HAP-1 (cell line): ENCODE measurements at regions not wholly inside any gene's neighbourhood (a gene's known extent, or its start where the extent isn't known, plus 50 kb on each side); places are given as distances from the start of the nearest gene placed in this dataset.

Source experiments
- DNase-seq, 2 experiments: peaks; one replicate each; pipeline ENCODE4 v3.0.0-alpha.2; 2016 to 2020; ENCODE audit warnings: low spot score in 2 of 2
- H3K27me3 ChIP-seq: fragments of 250-450 bp; sonication (Bioruptor Pico); 2 replicates; pipeline ENCODE4 v1.5.1; 2020; ENCODE audit warnings: low read depth, mild to moderate bottlenecking, moderate library complexity
- H3K36me3 ChIP-seq: fragments of 250-450 bp; sonication (Bioruptor Pico); replicated peaks from 2 replicates; pipeline ENCODE4 v1.5.1; 2020; ENCODE audit warnings: mild to moderate bottlenecking
- H3K4me1 ChIP-seq: fragments of 250-450 bp; sonication (Bioruptor Pico); 2 replicates; pipeline ENCODE4 v1.5.1; 2020; ENCODE audit warnings: mild to moderate bottlenecking
- H3K4me3 ChIP-seq: fragments of 250-450 bp; sonication (Bioruptor Pico); 2 replicates; pipeline ENCODE4 v1.5.1; 2020; ENCODE audit warnings: mild to moderate bottlenecking, moderate library complexity
- H3K9me3 ChIP-seq: fragments of 250-450 bp; sonication (Bioruptor Pico); 2 replicates; pipeline ENCODE4 v1.5.1; 2020; ENCODE audit warnings: mild to moderate bottlenecking, moderate library complexity
- in situ Hi-C: fragments of 300-500 bp; cut with MboI; formaldehyde crosslinking; loops from 3 replicates; pipeline ENCODE4 v1.14.3; 2020; ENCODE audit warnings: low sequenced_read_pairs, inconsistent platforms, mixed read lengths

- DNase-seq: no peak
- no peaks in the 10 kb centered on the region for H3K36me3 ChIP-seq
- H3K9me3 ChIP-seq: no peaks in the 10 kb centered on the region
- in situ Hi-C loops: no loop called here
- no peaks in the 10 kb centered on the region for H3K27me3 ChIP-seq
- H3K4me3 ChIP-seq: no peak overlapping the region
- H3K4me1 ChIP-seq: no peaks in the 10 kb centered on the region
Measured at GRCh38 chr2:145484448-145485097, 964.7 kb upstream of the ZEB2 start.

GRCh38 chr2:145483854-145484253, 963.9 kb upstream of the ZEB2 start:
- H3K4me1 ChIP-seq: no peaks in the 10 kb centered on the region
- in situ Hi-C loops: no loop called here
- H3K36me3 ChIP-seq: no peaks in the 10 kb centered on the region

GRCh38 chr2:145481334-145481922, 961.5 kb upstream of the ZEB2 start:
- Histone ChIP-seq H3K4me3 (no peak overlapping the region), H3K4me1 (no peaks in the 10 kb centered on the region), H3K9me3 (no peaks in the 10 kb centered on the region), H3K36me3 (no peaks in the 10 kb centered on the region), H3K27me3 (no peaks in the 10 kb centered on the region)
- in situ Hi-C loops: no loop called here
- DNase-seq: no peak

More at GRCh38 chr2:145483854-145484253, 963.9 kb upstream of the ZEB2 start:
- Histone ChIP-seq H3K27me3 (no peaks in the 10 kb centered on the region), H3K9me3 (no peaks in the 10 kb centered on the region), H3K4me3 (no peak overlapping the region)
- no peak for DNase-seq

GRCh38 chr2:145464866-145465265, 944.9 kb upstream of the ZEB2 start:
- in situ Hi-C loops: no loop called here
- Histone ChIP-seq H3K4me3 (no peak overlapping the region), H3K4me1 (0 out of 2 replicates have a peak, but pooled peaks cover 3% of the 10 kb centered on the region), H3K27me3 (no peaks in the 10 kb centered on the region), H3K9me3 (no peaks in the 10 kb centered on the region), H3K36me3 (no peaks in the 10 kb centered on the region)
- no peak for DNase-seq

GRCh38 chr2:145460112-145460511, 940.2 kb upstream of the ZEB2 start:
- in situ Hi-C loops: no loop called here
- DNase-seq: no peak
- Histone ChIP-seq H3K27me3 (no peaks in the 10 kb centered on the region), H3K9me3 (no peaks in the 10 kb centered on the region), H3K4me3 (no peak overlapping the region), H3K36me3 (no peaks in the 10 kb centered on the region), H3K4me1 (no peaks in the 10 kb centered on the region)

- no peaks in the 10 kb centered on the region for H3K4me1 ChIP-seq
- no peaks in the 10 kb centered on the region for H3K27me3 ChIP-seq
- in situ Hi-C loops: no loop called here
- H3K4me3 ChIP-seq: no peak overlapping the region
- no peaks in the 10 kb centered on the region for H3K9me3 ChIP-seq
- no peak for DNase-seq
- H3K36me3 ChIP-seq: no peaks in the 10 kb centered on the region
Measured at GRCh38 chr2:145431181-145431951, 911.4 kb upstream of the ZEB2 start.

- Histone ChIP-seq H3K27me3 (no peaks in the 10 kb centered on the region), H3K36me3 (no peaks in the 10 kb centered on the region), H3K4me1 (no peaks in the 10 kb centered on the region), H3K4me3 (no peak overlapping the region), H3K9me3 (no peaks in the 10 kb centered on the region)
- in situ Hi-C loops: no loop called here
- DNase-seq: no peak
Measured at GRCh38 chr2:145423809-145424208, 903.9 kb upstream of the ZEB2 start.

- H3K27me3 ChIP-seq: no peaks in the 10 kb centered on the region
- H3K9me3 ChIP-seq: no peaks in the 10 kb centered on the region
- no peak for DNase-seq
- in situ Hi-C loops: no loop called here
- no peaks in the 10 kb centered on the region for H3K36me3 ChIP-seq
- H3K4me1 ChIP-seq: peaks cover 3% of the 10 kb centered on the region
- no peak overlapping the region for H3K4me3 ChIP-seq
Measured at GRCh38 chr2:145422576-145422975, 902.7 kb upstream of the ZEB2 start.

- no peaks in the 10 kb centered on the region for H3K36me3 ChIP-seq
- DNase-seq: no peak
- in situ Hi-C loops: no loop called here
- no peaks in the 10 kb centered on the region for H3K27me3 ChIP-seq
- no peaks in the 10 kb centered on the region for H3K9me3 ChIP-seq
- H3K4me3 ChIP-seq: no peak overlapping the region
- peaks cover 3% of the 10 kb centered on the region for H3K4me1 ChIP-seq
Measured at GRCh38 chr2:145421841-145422240, 901.9 kb upstream of the ZEB2 start.

- in situ Hi-C loops: no loop called here
- H3K36me3 ChIP-seq: no peaks in the 10 kb centered on the region
- H3K9me3 ChIP-seq: no peaks in the 10 kb centered on the region
- no peak overlapping the region for H3K4me3 ChIP-seq
- no peaks in the 10 kb centered on the region for H3K27me3 ChIP-seq
- peaks cover 3% of the 10 kb centered on the region for H3K4me1 ChIP-seq
- DNase-seq: no peak
Measured at GRCh38 chr2:145416640-145417039, 896.7 kb upstream of the ZEB2 start.

- in situ Hi-C loops: no loop called here
Measured at GRCh38 chr2:145415151-145415550, 895.2 kb upstream of the ZEB2 start.

GRCh38 chr2:145413261-145414030, 893.5 kb upstream of the ZEB2 start:
- Histone ChIP-seq H3K9me3 (no peaks in the 10 kb centered on the region), H3K27me3 (no peaks in the 10 kb centered on the region), H3K4me1 (peaks cover 3% of the 10 kb centered on the region), H3K4me3 (no peak overlapping the region), H3K36me3 (no peaks in the 10 kb centered on the region)
- in situ Hi-C loops: no loop called here
- no peak for DNase-seq

More at GRCh38 chr2:145415151-145415550, 895.2 kb upstream of the ZEB2 start:
- no peak for DNase-seq
- Histone ChIP-seq H3K9me3 (no peaks in the 10 kb centered on the region), H3K36me3 (no peaks in the 10 kb centered on the region), H3K4me1 (peaks cover 3% of the 10 kb centered on the region), H3K4me3 (no peak overlapping the region), H3K27me3 (no peaks in the 10 kb centered on the region)

- DNase-seq: no peak
- H3K4me3 ChIP-seq: no peak overlapping the region
Measured at GRCh38 chr2:145412155-145412554, 892.2 kb upstream of the ZEB2 start.

More at GRCh38 chr2:145412155-145412554, 892.2 kb upstream of the ZEB2 start:
- H3K4me1 ChIP-seq: no peaks in the 10 kb centered on the region
- H3K36me3 ChIP-seq: no peaks in the 10 kb centered on the region
- no peaks in the 10 kb centered on the region for H3K27me3 ChIP-seq
- H3K9me3 ChIP-seq: no peaks in the 10 kb centered on the region
- in situ Hi-C loops: no loop called here
